SK-N-SH (cell line): ENCODE measurements at regions not wholly inside any gene's neighbourhood (a gene's known extent, or its start where the extent isn't known, plus 50 kb on each side); places are given as distances from the start of the nearest gene placed in this dataset.
"Not testable (repeated sequence)": the region's sequence is repeated elsewhere in the genome, so short reads cannot be mapped to it uniquely, and the experiment has no call there.

Source experiments
- CHD2 ChIP-seq: fragments of 150-350 bp; IDR thresholded peaks from 2 replicates; pipeline ENCODE4 v1.6.1; 2018; ENCODE audit warnings: low read length; ENCODE audit not compliant: partially characterized antibody
- EZH2phosphoT487 ChIP-seq: fragments of 200-600 bp; sonication (generic); IDR thresholded peaks from 2 replicates; pipeline ENCODE4 v1.6.1; 2017; ENCODE audit warnings: low read depth, mixed run types, mild to moderate bottlenecking, antibody characterized with exemption, moderate library complexity, borderline replicate concordance
- FOXM1 ChIP-seq: IDR thresholded peaks from 2 replicates; pipeline ENCODE4 v1.4.0; 2012; ENCODE audit warnings: low read depth, mild to moderate bottlenecking
- POLR2AphosphoS5 ChIP-seq: IDR thresholded peaks from 2 replicates; pipeline ENCODE4 v1.6.1; 2012; ENCODE audit warnings: low read depth, low read length
- TAF1 ChIP-seq: IDR thresholded peaks from 2 replicates; pipeline ENCODE4 v1.6.1; 2012; ENCODE audit warnings: low read depth, mild to moderate bottlenecking, low read length, moderate library complexity, borderline replicate concordance
- YY1 ChIP-seq: IDR thresholded peaks from 2 replicates; pipeline ENCODE4 v1.4.0; 2012; ENCODE audit warnings: low read depth, mild to moderate bottlenecking
- TF ChIP-seq, protein P1 (sequence below): fragments of 200-600 bp; sonication (generic); IDR thresholded peaks from 2 replicates; pipeline ENCODE4 v1.6.1; 2017; ENCODE audit warnings: antibody characterized with exemption, mild to moderate bottlenecking, moderate library complexity
- TF ChIP-seq, protein P2 (sequence below): IDR thresholded peaks from 2 replicates; pipeline ENCODE4 v1.4.0; 2012; ENCODE audit warnings: low read depth, borderline replicate concordance

DNA sequence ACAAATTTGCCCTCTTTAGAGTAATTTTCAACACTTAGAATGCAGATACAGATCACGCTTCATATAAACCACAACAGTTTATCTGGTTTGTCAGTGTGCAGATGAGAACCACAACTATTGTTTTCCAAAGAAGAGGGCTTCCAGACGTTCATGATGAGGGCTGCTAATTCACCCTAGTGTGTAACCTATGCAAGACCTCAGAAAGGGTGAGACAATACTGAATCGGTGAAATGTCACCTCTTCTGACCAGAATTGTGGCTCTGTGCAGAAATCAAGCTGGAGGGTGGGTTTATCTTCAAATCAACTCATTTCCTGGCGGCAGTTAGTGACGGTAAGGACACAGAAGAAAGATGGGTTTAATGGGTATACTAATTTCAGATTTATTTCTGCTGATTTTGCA lies 105.0 kb upstream of the MTLN start:
- TF ChIP-seq TAF1, CHD2, FOXM1, POLR2AphosphoS5, EZH2phosphoT487, YY1: not testable (repeated sequence)
- TF ChIP-seq, protein P1, sequence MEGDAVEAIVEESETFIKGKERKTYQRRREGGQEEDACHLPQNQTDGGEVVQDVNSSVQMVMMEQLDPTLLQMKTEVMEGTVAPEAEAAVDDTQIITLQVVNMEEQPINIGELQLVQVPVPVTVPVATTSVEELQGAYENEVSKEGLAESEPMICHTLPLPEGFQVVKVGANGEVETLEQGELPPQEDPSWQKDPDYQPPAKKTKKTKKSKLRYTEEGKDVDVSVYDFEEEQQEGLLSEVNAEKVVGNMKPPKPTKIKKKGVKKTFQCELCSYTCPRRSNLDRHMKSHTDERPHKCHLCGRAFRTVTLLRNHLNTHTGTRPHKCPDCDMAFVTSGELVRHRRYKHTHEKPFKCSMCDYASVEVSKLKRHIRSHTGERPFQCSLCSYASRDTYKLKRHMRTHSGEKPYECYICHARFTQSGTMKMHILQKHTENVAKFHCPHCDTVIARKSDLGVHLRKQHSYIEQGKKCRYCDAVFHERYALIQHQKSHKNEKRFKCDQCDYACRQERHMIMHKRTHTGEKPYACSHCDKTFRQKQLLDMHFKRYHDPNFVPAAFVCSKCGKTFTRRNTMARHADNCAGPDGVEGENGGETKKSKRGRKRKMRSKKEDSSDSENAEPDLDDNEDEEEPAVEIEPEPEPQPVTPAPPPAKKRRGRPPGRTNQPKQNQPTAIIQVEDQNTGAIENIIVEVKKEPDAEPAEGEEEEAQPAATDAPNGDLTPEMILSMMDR = not testable (repeated sequence)
- TF ChIP-seq, protein P2, sequence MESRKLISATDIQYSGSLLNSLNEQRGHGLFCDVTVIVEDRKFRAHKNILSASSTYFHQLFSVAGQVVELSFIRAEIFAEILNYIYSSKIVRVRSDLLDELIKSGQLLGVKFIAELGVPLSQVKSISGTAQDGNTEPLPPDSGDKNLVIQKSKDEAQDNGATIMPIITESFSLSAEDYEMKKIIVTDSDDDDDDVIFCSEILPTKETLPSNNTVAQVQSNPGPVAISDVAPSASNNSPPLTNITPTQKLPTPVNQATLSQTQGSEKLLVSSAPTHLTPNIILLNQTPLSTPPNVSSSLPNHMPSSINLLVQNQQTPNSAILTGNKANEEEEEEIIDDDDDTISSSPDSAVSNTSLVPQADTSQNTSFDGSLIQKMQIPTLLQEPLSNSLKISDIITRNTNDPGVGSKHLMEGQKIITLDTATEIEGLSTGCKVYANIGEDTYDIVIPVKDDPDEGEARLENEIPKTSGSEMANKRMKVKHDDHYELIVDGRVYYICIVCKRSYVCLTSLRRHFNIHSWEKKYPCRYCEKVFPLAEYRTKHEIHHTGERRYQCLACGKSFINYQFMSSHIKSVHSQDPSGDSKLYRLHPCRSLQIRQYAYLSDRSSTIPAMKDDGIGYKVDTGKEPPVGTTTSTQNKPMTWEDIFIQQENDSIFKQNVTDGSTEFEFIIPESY = not testable (repeated sequence)
